CD14-positive monocyte (primary cell): ENCODE measurements at regions not wholly inside any gene's neighbourhood (a gene's known extent, or its start where the extent isn't known, plus 50 kb on each side); places are given as distances from the start of the nearest gene placed in this dataset.

Source experiments
- DNase-seq, 3 donors: peaks; one replicate each; pipeline ENCODE4 v3.0.0-alpha.2; 2011 to 2022
- H2AFZ ChIP-seq: 2 replicates; pipeline ENCODE4 v1.6.0; 2012; ENCODE audit warnings: mild to moderate bottlenecking, low read depth, low read length, inconsistent platforms; ENCODE audit not compliant: insufficient read depth, poor library complexity, severe bottlenecking
- H3K27ac ChIP-seq, 2 donors: 1 replicate in 1 of 2; 2 replicates in 1 of 2; pipeline ENCODE4 v1.5.1; 2012 to 2013; ENCODE audit warnings: low read length in 2 of 2, control low read depth in 1 of 2, inconsistent platforms in 1 of 2, low read depth in 1 of 2, mild to moderate bottlenecking in 1 of 2
- H3K27me3 ChIP-seq, 2 donors: one replicate each; pipeline versions ENCODE4 v1.6.0 to v1.6.1; 2011 to 2013; ENCODE audit warnings: low read length in 2 of 2; ENCODE audit not compliant: control insufficient read depth in 2 of 2, insufficient read depth in 2 of 2
- H3K36me3 ChIP-seq, 2 donors: replicated peaks in 1 of 2; 1 replicate in 1 of 2; 2 replicates in 1 of 2; pipeline versions ENCODE4 v1.5.1 to v1.6.1; 2012 to 2013; ENCODE audit warnings: low read length in 2 of 2, control low read depth in 1 of 2, inconsistent platforms in 1 of 2, mild to moderate bottlenecking in 1 of 2; ENCODE audit not compliant: insufficient read depth in 2 of 2, control insufficient read depth in 1 of 2
- H3K4me1 ChIP-seq, 2 donors: 1 replicate in 1 of 2; 2 replicates in 1 of 2; pipeline versions ENCODE4 v1.5.1 to v1.6.1; 2012 to 2013; ENCODE audit warnings: low read length in 2 of 2, control low read depth in 1 of 2, inconsistent platforms in 1 of 2, mild to moderate bottlenecking in 1 of 2, moderate library complexity in 1 of 2; ENCODE audit not compliant: insufficient read depth in 2 of 2, control insufficient read depth in 1 of 2
- H3K4me2 ChIP-seq: replicated peaks from 2 replicates; pipeline ENCODE3; 2012; ENCODE audit warnings: low read length, moderate library complexity, mild to moderate bottlenecking; ENCODE audit not compliant: poor library complexity, severe bottlenecking; ENCODE audit errors: extremely low read depth
- H3K4me3 ChIP-seq, 3 experiments: fragments of 200-600 bp in 1 of 3; sonication (generic) in 1 of 3; replicated peaks in 1 of 3; 1 replicate in 2 of 3; 2 replicates in 1 of 3; pipeline ENCODE4 v1.5.1; 2011 to 2013; ENCODE audit warnings: low read length in 3 of 3, mild to moderate bottlenecking in 3 of 3, control low read depth in 2 of 3, low read depth in 2 of 3, inconsistent platforms in 1 of 3, moderate library complexity in 1 of 3
- H3K79me2 ChIP-seq: 2 replicates; pipeline ENCODE4 v1.6.0; 2012; ENCODE audit warnings: mild to moderate bottlenecking, control low read depth, inconsistent platforms, low read length, moderate library complexity; ENCODE audit not compliant: insufficient read depth
- H3K9ac ChIP-seq: 2 replicates; pipeline ENCODE4 v1.6.0; 2017; ENCODE audit warnings: low read length, mild to moderate bottlenecking; ENCODE audit not compliant: insufficient read depth, poor library complexity, severe bottlenecking
- H3K9me3 ChIP-seq, 2 donors: replicated peaks in 1 of 2; 1 replicate in 1 of 2; 2 replicates in 1 of 2; pipeline versions ENCODE4 v1.5.1 to v1.6.1; 2012 to 2013; ENCODE audit warnings: low read length in 2 of 2, control low read depth in 1 of 2; ENCODE audit not compliant: control insufficient read depth in 1 of 2, insufficient read depth in 1 of 2
- H4K20me1 ChIP-seq: 2 replicates; pipeline ENCODE4 v1.6.0; 2012; ENCODE audit warnings: mild to moderate bottlenecking, low read length, control low read depth, moderate library complexity; ENCODE audit not compliant: insufficient read depth
- H3K27ac Mint-ChIP-seq, 7 donors: one replicate each; pipeline ENCODE4 v1.8.0; 2020; ENCODE audit warnings: mild to moderate bottlenecking in 7 of 7, mixed read lengths in 7 of 7, moderate library complexity in 6 of 7, inconsistent platforms in 2 of 7
- H3K27me3 Mint-ChIP-seq, 3 donors: one replicate each; pipeline ENCODE4 v1.8.0; 2021 to 2022; ENCODE audit warnings: low read depth in 3 of 3, mild to moderate bottlenecking in 3 of 3, mixed read lengths in 3 of 3, moderate library complexity in 3 of 3, inconsistent platforms in 1 of 3
- H3K36me3 Mint-ChIP-seq, 2 donors: one replicate each; pipeline ENCODE4 v1.8.0; 2020; ENCODE audit warnings: mixed read lengths in 2 of 2, inconsistent platforms in 1 of 2, mild to moderate bottlenecking in 1 of 2
- H3K4me1 Mint-ChIP-seq: one replicate; pipeline ENCODE4 v1.8.0; 2020; ENCODE audit warnings: mild to moderate bottlenecking, mixed read lengths
- H3K4me3 Mint-ChIP-seq, 2 donors: one replicate each; pipeline ENCODE4 v1.8.0; 2020; ENCODE audit warnings: mild to moderate bottlenecking in 2 of 2, mixed read lengths in 2 of 2, moderate library complexity in 1 of 2
- H3K9me3 Mint-ChIP-seq, 7 donors: one replicate each; pipeline ENCODE4 v1.8.0; 2020 to 2022; ENCODE audit warnings: mixed read lengths in 7 of 7, mild to moderate bottlenecking in 6 of 7, moderate library complexity in 6 of 7, inconsistent platforms in 2 of 7
- CTCF ChIP-seq: fragments of 200-600 bp; IDR thresholded peaks from one replicate; pipeline ENCODE4 v1.8.0; 2022; ENCODE audit warnings: antibody characterized with exemption, mild to moderate bottlenecking
- WGBS: methylation state at CpG from one replicate; pipeline ENCODE4 v1.1.5; 2013; ENCODE audit warnings: missing lambda C conversion rate; ENCODE audit not compliant: insufficient coverage; 5-methylcytosine and 5-hydroxymethylcytosine counted together
- intact Hi-C, 2 donors: fragments of 100-400 bp; cut with micrococcal nuclease; formaldehyde crosslinking; loops; one replicate each; pipeline versions ENCODE4 v1.15.0 to v1.15.1; 2023

- WGBS = no CpG with 5 or more reads among the region's 1 CpG
- Histone ChIP-seq H3K9ac (no peak overlapping the region), H3K4me2 (no peak overlapping the region), H2AFZ (no peak overlapping the region), H3K27ac (no peak overlapping the region), H3K79me2 (no peaks in the 10 kb centered on the region), H3K4me1 (no peaks in the 10 kb centered on the region), H3K36me3 (no peaks in the 10 kb centered on the region), H3K9me3 (no peaks in the 10 kb centered on the region), H3K27me3 (no peaks in the 10 kb centered on the region), H4K20me1 (no peaks in the 10 kb centered on the region), H3K4me3 (no peak overlapping the region)
- no peak overlapping the region for H3K27ac Mint-ChIP-seq
- H3K9me3 Mint-ChIP-seq = peaks cover 0 to 1% (median 0%) of the 10 kb centered on the region in 7 donors
- no peak for DNase-seq
- H3K4me3 Mint-ChIP-seq = no peak overlapping the region
- peaks cover 2% of the 10 kb centered on the region for H3K4me1 Mint-ChIP-seq
- intact Hi-C loops = no loop called here
- H3K27me3 Mint-ChIP-seq = peaks cover 0 to 5% (median 0%) of the 10 kb centered on the region in 3 donors
- H3K36me3 Mint-ChIP-seq = no peaks in the 10 kb centered on the region
- TF ChIP-seq CTCF = no peak
These were observed 205.8 kb downstream of the ARL6IP6 start for GRCh38 chr2:152924219-152924618.

- Mint-ChIP-seq H3K27me3 (peaks cover 0 to 5% (median 0%) of the 10 kb centered on the region in 3 donors), H3K9me3 (peaks cover 0 to under 1% (median 0%) of the 10 kb centered on the region in 7 donors), H3K36me3 (no peaks in the 10 kb centered on the region), H3K27ac (no peak overlapping the region), H3K4me3 (no peak overlapping the region), H3K4me1 (no peaks in the 10 kb centered on the region)
- no peaks in the 10 kb centered on the region for H3K27me3 ChIP-seq
- H3K9ac ChIP-seq = no peak overlapping the region
- TF ChIP-seq CTCF = no peak
- H3K36me3 ChIP-seq = no peaks in the 10 kb centered on the region
- H2AFZ ChIP-seq = no peak overlapping the region
- DNase-seq = no peak
- no peaks in the 10 kb centered on the region for H4K20me1 ChIP-seq
- intact Hi-C loops = no loop called here
- H3K4me1 ChIP-seq = no peaks in the 10 kb centered on the region
- WGBS = 71% methylated on average over 1 of the region's 2 CpGs
- H3K4me3 ChIP-seq = no peak overlapping the region
- no peaks in the 10 kb centered on the region for H3K9me3 ChIP-seq
- H3K27ac ChIP-seq = no peak overlapping the region
- no peak overlapping the region for H3K4me2 ChIP-seq
- no peaks in the 10 kb centered on the region for H3K79me2 ChIP-seq
These were observed 202.4 kb downstream of the ARL6IP6 start for GRCh38 chr2:152920846-152921245.
